Aorta (tissue), 5 donors: ENCODE measurements at regions not wholly inside any gene's neighbourhood (a gene's known extent, or its start where the extent isn't known, plus 50 kb on each side); places are given as distances from the start of the nearest gene placed in this dataset.
"Not testable (repeated sequence)": the region's sequence is repeated elsewhere in the genome, so short reads cannot be mapped to it uniquely, and the experiment has no call there.

ENCODE experiments used
- ATAC-seq: fragments of 200-7000 bp; cut with Tn5 transposase; one replicate; pipeline ENCODE4 v1.9.1; 2022; ENCODE audit warnings: moderate library complexity; ENCODE audit not compliant: low FRiP score
- DNase-seq, 2 donors: peaks; one replicate each; pipeline ENCODE4 v3.0.0-alpha.2; 2020
- H3K27ac ChIP-seq, 2 donors: one replicate each; pipeline ENCODE4 v1.5.1; 2013; ENCODE audit warnings: low read length in 2 of 2, mild to moderate bottlenecking in 2 of 2, moderate library complexity in 2 of 2, control low read depth in 1 of 2, inconsistent platforms in 1 of 2, low read depth in 1 of 2
- H3K27me3 ChIP-seq, 2 donors: one replicate each; pipeline ENCODE4 v1.6.1; 2013; ENCODE audit warnings: control low read depth in 1 of 2, low read length in 1 of 2, mild to moderate bottlenecking in 1 of 2, moderate library complexity in 1 of 2; ENCODE audit not compliant: insufficient read depth in 2 of 2, control insufficient read depth in 1 of 2
- H3K36me3 ChIP-seq, 2 donors: one replicate each; pipeline ENCODE4 v1.6.1; 2013; ENCODE audit warnings: control low read depth in 1 of 2, low read length in 1 of 2, mild to moderate bottlenecking in 1 of 2; ENCODE audit not compliant: insufficient read depth in 2 of 2, control insufficient read depth in 1 of 2
- H3K4me1 ChIP-seq, 2 donors: one replicate each; pipeline ENCODE4 v1.6.1; 2013; ENCODE audit warnings: low read length in 2 of 2, control low read depth in 1 of 2, mild to moderate bottlenecking in 1 of 2, moderate library complexity in 1 of 2; ENCODE audit not compliant: insufficient read depth in 2 of 2, control insufficient read depth in 1 of 2
- H3K4me3 ChIP-seq, 2 donors: one replicate each; pipeline ENCODE4 v1.5.1; 2013; ENCODE audit warnings: low read length in 2 of 2, control low read depth in 1 of 2, mild to moderate bottlenecking in 1 of 2
- H3K9me3 ChIP-seq: one replicate; pipeline ENCODE4 v1.6.1; 2013; ENCODE audit warnings: mild to moderate bottlenecking, low read length; ENCODE audit not compliant: control insufficient read depth
- WGBS, 2 donors: extraction: QIAGEN DNeasy Blood & Tissue Kit; methylation state at CpG; one replicate each; pipeline ENCODE4 v1.1.7; 2013; 5-methylcytosine and 5-hydroxymethylcytosine counted together
- intact Hi-C, 2 donors: fragments of 100-400 bp; cut with DNase I; formaldehyde crosslinking; loops; one replicate each; pipeline versions ENCODE4 v1.14.2 to v1.15.0; 2022
- donor health status: healthy with polysubstance abuse.
- donor health status: Bipolar disorder and iron deficiency.
- donor health status: DM: no; HTN: no; CAD: no.
- donor health status: DM: no; HTN: no; CAD: no.
- donor health status: DM: yes; HTN: yes; CAD: no.

- H3K27me3 ChIP-seq, H3K4me3 ChIP-seq, H3K9me3 ChIP-seq, DNase-seq, H3K4me1 ChIP-seq, H3K36me3 ChIP-seq, ATAC-seq, intact Hi-C loops, H3K27ac ChIP-seq: not testable (repeated sequence)
- WGBS, 2 donors, result 66 to 73% methylated on average over 2 to 3 of the region's 3 CpGs
Measured at GRCh38 chr2:180236061-180236460, 229.0 kb upstream of the CWC22 start.

DNA sequence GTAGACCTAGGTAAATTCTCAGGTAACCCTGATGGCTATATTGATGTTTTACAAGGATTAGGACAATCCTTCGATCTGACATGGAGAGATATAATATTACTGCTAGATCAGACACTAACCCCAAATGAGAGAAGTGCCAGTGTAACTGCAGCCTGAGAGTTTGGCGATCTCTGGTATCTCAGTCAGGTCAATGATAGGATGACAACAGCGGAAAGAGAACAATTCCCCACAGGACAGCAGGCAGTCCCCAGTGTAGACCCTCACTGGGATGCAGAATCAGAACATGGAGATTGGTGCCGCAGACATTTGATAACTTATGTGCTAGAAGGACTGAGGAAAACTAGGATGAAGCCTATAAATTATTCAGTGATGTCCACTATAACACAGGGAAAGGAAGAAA lies 228.4 kb upstream of the CWC22 start:
- H3K4me3 ChIP-seq, ATAC-seq, H3K4me1 ChIP-seq, H3K27ac ChIP-seq, DNase-seq, H3K36me3 ChIP-seq, intact Hi-C loops, H3K9me3 ChIP-seq, H3K27me3 ChIP-seq: not testable (repeated sequence)
- WGBS, 2 donors, result 95 to 96% methylated on average over 4 of the region's 4 CpGs

DNA sequence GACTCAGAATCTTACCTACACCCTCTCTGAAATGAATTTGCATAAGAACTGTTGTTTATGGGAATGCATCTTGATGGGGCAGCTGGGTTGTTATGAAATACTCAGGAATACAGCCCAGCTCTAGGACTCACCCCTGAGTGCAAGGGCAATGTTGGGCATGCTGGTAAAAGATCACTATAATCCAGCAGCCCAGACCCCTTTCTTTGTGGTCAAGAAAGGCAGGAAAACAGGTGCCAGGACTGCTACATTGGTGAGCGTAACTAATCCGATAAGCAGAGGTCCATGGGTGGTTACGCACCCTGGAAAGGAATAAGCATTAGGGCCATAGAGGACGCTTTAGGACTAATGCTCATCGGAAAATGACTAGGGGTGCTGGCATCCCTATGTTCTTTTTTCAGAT lies 227.9 kb upstream of the CWC22 start:
- H3K36me3 ChIP-seq, H3K27me3 ChIP-seq, H3K4me3 ChIP-seq, H3K27ac ChIP-seq, intact Hi-C loops, H3K9me3 ChIP-seq, DNase-seq, ATAC-seq, H3K4me1 ChIP-seq: not testable (repeated sequence)
- 94 to 96% methylated on average over 5 of the region's 5 CpGs for whole genome bisulfite sequencing, 2 donors

DNA sequence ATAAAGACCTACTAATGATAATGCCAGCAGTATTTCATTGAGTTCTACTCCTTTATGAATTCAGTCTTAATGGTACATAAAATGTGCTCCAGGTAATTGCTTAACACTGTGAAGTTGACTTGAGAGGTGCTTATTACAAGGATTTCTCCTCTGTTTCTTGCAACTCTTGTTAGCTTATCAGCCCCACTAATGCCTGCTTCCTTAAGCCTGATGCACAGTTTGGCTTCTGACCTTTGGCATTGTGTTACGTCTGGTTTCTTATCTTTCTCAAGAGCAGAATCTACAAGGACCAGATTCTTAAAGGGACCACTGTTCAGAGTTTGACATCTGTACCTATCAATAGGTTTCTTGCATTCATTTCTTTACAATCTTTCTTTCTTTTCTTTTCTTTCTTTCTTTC lies 223.9 kb upstream of the CWC22 start:
- WGBS, 2 donors, result 0 to 6% methylated on average over 1 of the region's 1 CpG
- no peak overlapping the region for H3K4me3 ChIP-seq
- ATAC-seq, result no peak
- H3K27me3 ChIP-seq, result no peaks in the 10 kb centered on the region
- intact Hi-C loops, result no loop called here
- DNase-seq, result no peak
- no peaks in the 10 kb centered on the region for H3K36me3 ChIP-seq
- H3K9me3 ChIP-seq, result no peaks in the 10 kb centered on the region
- no peak overlapping the region for H3K27ac ChIP-seq
- H3K4me1 ChIP-seq, result peaks cover 0 to 1% of the 10 kb centered on the region in 2 donors

- Histone ChIP-seq H3K36me3 (no peaks in the 10 kb centered on the region), H3K27me3 (no peaks in the 10 kb centered on the region), H3K4me3 (no peak overlapping the region), H3K27ac (no peak overlapping the region), H3K9me3 (no peaks in the 10 kb centered on the region), H3K4me1 (peaks cover 0 to 1% of the 10 kb centered on the region in 2 donors)
- intact Hi-C loops, result no loop called here
- 70 to 73% methylated on average over 2 of the region's 2 CpGs for whole genome bisulfite sequencing, 2 donors
- no peak for ATAC-seq
- DNase-seq, result no peak
Measured at GRCh38 chr2:180227461-180227860, 220.4 kb upstream of the CWC22 start.

DNA sequence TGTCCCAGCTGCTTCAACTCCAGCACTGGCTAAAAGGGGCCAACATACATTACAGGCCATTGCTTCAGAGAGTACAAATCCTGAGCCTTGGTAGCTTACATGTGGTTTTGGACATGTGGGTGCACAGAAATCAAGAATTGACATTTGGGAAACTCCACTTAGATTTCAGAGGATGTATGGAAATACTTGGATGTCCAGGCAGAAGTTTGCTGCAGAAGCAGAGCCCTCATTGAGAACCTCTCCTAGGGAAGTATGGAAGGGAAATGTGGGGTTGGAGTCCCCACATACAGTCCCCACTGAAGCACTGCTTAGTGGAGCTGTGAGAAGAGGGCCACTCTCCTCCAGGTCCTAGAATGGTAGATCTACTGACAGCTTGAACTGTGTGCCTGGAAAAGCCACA lies 218.0 kb upstream of the CWC22 start:
- ATAC-seq, result no peak
- Histone ChIP-seq H3K9me3 (no peaks in the 10 kb centered on the region), H3K27ac (no peak overlapping the region), H3K27me3 (no peaks in the 10 kb centered on the region), H3K4me3 (no peak overlapping the region), H3K4me1 (peaks cover 0 to 1% of the 10 kb centered on the region in 2 donors), H3K36me3 (no peaks in the 10 kb centered on the region)
- no peak for DNase-seq
- intact Hi-C loops, result no loop called here

GRCh38 chr2:180222644-180223043 lies 215.5 kb upstream of the CWC22 start:
- Histone ChIP-seq H3K4me1 (no peaks in the 10 kb centered on the region), H3K9me3 (no peaks in the 10 kb centered on the region), H3K36me3 (no peaks in the 10 kb centered on the region), H3K27ac (no peak overlapping the region), H3K4me3 (no peak overlapping the region), H3K27me3 (no peaks in the 10 kb centered on the region)
- intact Hi-C loops, result no loop called here
- ATAC-seq (peak; percentile 76), DNase-seq (no peak)
- 42 to 51% methylated on average over 1 of the region's 1 CpG for WGBS, 2 donors

DNA sequence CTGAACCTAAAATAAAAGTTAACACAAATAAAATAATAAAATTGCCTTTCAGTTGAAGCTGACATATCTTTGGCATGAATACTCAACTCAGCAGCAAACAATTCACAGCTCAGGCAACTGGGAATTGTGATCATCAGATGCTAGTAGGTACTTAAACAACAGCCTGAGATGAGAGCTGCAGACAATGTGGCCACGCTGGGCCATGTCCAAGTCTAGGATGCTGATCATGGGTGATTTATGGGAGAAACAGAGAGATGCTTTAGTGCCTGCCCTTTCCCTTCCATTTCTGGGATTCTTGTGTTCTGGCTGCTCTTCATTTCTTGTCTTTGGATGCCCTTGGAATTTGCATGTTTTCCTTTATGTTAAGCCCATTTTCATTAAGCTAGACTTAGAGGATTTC lies 212.4 kb upstream of the CWC22 start:
- H3K4me1 ChIP-seq, result no peaks in the 10 kb centered on the region
- no peak for DNase-seq
- intact Hi-C loops, result no loop called here
- no peaks in the 10 kb centered on the region for H3K9me3 ChIP-seq
- no peak overlapping the region for H3K4me3 ChIP-seq
- ATAC-seq, result no peak
- H3K27ac ChIP-seq, result no peak overlapping the region
- WGBS, 2 donors, result 73 to 74% methylated on average over 1 of the region's 1 CpG
- no peaks in the 10 kb centered on the region for H3K27me3 ChIP-seq
- H3K36me3 ChIP-seq, result no peaks in the 10 kb centered on the region

DNA sequence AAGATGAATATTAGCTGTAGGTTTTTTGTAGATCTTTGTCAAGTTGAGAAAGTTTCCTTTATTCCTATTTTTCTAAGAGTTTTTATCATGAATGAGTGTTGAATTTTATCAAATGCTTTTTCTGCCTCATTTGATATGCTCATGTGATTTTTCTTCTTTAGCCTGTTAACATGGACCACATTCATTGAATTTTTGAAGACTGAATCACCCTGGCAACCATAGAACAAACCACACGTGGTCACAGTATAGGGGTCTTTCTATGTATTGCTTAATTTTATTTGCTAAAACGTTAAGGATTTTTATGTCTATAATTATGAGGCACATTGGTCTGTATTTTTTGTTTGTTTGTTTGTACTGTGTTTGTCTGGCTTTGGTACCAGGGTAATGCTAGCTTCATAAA lies 201.7 kb upstream of the CWC22 start:
- no peaks in the 10 kb centered on the region for H3K27me3 ChIP-seq
- 7 to 16% methylated on average over 2 of the region's 2 CpGs for WGBS, 2 donors
- H3K9me3 ChIP-seq, result no peaks in the 10 kb centered on the region
- H3K4me3 ChIP-seq, result no peak overlapping the region
- no peak overlapping the region for H3K27ac ChIP-seq
- intact Hi-C loops, result no loop called here
- H3K4me1 ChIP-seq, result no peaks in the 10 kb centered on the region
- ATAC-seq, result no peak
- no peaks in the 10 kb centered on the region for H3K36me3 ChIP-seq
- DNase-seq, result no peak
